CD4-positive, alpha-beta T cell treated with Interleukin-15 for 1 hour (primary cell): ENCODE measurements at regions not wholly inside any gene's neighbourhood (a gene's known extent, or its start where the extent isn't known, plus 50 kb on each side); places are given as distances from the start of the nearest gene placed in this dataset.
A peak's percentile ranks its signal among the peaks of the same experiment; 100 is the strongest.
"Not testable (repeated sequence)": the region's sequence is repeated elsewhere in the genome, so short reads cannot be mapped to it uniquely, and the experiment has no call there.

Experiments
- DNase-seq: peaks from one replicate; pipeline ENCODE4 v3.0.0-alpha.2; 2020

GRCh38 chr1:168490306-168490705 lies 53.5 kb downstream of the XCL2 start:
- no peak for DNase-seq

DNA sequence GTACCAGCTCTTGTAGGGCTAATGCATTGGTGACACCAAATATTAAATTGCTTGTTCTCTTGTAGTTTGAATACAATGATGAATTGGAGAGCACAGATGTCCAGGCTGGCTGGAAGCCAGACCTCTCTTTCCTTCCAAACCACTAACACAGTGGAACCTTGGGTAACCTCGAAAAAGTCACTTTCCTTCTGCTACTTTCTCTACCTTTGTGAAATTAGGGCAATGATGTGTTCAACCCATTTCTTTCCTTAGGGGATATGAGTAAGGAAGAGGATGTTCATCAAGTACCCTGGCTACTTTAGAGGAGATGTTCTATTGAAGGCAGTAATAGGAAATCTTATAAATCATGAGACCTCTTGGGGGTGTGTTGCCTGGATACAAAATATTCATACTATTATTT lies 55.7 kb downstream of the XCL2 start:
- DNase-seq = no peak

DNA sequence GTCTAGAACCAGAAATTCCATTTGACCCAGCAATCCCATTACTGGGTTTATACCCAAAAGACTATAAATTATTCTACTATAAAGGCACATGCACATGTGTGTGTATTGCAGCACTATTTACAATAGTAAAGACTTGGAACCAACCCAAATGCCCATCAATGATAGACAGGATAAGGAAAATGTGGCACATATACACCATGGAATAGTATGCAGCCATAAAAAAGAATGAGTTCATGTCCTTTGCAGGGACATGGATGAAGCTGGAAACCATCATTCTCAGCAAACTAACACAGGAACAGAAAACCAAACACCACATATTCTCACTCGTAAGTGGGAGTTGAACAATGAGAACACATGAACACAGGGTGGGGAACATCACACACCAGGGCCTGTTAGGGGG lies 57.0 kb downstream of the XCL2 start:
- DNase-seq = not testable (repeated sequence)

DNA sequence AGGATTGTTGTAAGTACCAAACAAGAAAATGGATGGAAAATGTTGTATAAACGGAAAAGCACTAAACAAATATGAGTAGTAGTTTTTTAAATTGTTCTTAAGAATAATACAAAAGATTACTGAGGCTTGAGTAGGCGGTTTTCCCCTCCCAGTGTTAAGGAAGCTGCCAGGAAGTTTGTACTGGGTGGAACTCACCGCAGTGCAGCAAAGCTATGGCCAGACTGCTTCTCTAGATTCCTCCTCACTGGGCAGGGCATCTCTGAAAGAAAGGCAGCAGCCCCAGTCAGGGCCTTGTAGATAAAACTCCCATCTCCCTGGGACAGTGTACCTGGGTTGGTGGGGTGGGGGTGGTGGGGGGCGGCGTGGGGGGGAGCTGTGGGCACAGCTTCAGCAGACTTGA lies 58.7 kb downstream of the XCL2 start:
- DNase-seq = no peak

DNA sequence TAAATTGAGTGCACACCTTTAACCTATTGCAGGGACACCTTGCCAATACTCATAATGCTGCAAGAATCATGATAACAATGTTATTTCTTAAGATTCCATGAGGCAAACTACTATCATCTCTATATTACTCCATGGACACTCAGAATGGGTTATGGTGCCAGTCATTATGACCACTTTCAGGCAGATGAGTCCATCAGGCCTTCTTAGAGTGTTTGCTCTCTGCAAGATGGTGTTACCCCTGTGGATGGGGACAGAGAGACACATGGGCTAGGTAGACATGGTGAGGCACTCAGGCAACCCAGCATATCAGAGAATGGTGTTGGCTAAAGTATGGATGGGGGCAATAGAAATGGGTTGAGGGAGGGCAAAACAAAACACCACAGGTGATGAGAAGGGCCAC lies 59.7 kb downstream of the XCL2 start:
- DNase-seq = no peak

GRCh38 chr1:168483539-168483938 lies 60.3 kb downstream of the XCL2 start:
- DNase-seq = no peak

GRCh38 chr1:168482106-168482505 lies 61.7 kb downstream of the XCL2 start:
- no peak for DNase-seq

- DNase-seq = no peak
These were observed 62.2 kb downstream of the XCL2 start for GRCh38 chr1:168481586-168481985.

DNA sequence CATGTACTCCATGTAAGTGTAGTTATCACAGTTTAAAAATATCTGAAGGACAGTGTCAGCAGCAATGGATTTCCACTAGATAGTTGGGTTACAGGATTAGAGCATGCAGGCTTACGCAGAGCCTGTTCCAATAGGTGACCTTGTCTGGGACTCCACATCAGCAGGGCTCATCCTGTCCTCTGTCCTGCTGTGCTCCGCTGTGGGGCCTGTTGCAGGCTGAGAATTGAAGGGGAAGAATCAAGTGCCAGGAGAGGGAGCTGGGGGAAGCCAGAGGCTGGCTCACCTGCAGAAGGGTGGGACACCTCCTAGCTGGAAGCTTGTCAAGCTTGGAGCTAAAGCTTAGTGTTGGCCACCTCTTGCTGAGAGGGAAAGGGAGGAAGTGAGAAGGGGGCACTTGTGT lies 62.8 kb downstream of the XCL2 start:
- no peak for DNase-seq

- DNase-seq = no peak
These were observed 66.0 kb downstream of the XCL2 start for GRCh38 chr1:168477792-168478191.

DNA sequence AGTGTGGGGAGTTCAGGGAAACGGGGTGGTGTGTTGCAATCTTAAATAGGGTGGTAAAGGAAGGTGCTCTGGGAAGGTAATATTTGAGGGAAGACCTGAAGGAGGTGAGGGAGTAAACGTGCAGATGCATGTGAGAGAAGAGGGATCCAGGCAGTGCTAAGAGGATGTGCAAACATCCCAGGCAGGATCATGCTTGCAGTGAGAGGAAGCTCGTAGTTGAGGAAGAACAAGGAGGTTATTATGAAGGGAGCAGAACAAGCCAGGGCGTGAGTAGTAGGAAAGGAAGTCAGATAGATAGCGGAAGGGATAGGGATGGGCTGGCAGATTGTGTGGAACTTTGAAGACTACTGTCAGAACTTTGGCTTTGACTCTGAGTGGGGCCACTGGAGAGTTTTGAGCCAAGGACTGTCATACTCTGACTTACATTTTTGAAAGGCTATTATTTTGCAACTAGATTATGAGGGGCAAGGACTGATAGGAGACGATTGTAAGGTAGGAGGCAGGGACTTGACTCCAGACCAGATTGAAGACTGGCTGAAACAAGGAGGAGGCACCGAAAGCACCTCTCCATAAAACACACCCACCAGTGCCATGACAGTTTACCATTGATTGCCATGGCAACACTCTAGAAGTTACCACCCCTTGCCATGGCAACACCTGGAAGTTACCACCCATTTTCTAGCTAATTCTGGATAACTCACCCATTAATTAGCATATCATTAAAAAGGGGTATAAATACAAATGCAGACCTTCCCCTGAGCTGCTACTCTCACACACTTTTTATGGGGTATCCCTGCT lies 67.0 kb downstream of the XCL2 start:
- no peak for DNase-seq

DNA sequence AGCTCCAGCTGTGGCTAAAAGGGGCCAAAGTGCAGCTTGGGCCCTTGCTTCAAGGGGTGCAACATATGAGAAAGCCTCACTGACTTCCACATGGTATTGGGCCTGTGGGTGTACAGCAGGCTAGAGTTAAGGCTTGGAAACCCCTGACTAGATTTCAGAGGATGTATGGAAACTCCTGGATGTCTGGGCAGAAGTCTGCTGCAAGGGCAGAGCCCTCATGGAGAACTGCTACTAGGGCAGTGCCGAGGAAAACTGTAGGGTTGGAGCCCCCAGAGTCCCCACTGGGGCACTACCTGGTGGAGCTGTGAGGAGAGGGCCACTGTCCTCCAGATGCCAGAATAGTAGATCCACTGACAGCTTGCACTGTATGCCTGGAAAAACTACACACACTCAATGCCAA lies 69.5 kb downstream of the XCL2 start:
- no peak for DNase-seq

DNA sequence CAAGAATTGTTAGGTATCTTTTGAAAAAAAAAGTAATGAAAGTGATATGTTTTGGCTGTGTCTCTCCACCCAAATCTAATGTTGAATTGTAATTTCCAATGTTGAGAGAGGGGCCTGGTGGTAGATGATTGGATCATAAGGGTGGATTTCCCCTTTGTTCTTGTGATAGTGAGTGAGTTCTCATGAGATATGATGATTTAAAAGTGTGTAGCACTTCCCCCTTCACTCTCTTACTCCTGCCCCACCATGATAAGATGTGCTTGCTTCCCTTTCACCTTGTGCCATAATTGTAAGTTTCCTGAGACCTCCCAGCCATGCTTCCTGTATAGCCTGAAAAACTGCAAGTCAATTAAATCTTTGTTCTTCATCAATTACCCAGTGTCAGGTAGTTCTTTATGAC lies 70.7 kb downstream of the XCL2 start:
- no peak for DNase-seq

DNA sequence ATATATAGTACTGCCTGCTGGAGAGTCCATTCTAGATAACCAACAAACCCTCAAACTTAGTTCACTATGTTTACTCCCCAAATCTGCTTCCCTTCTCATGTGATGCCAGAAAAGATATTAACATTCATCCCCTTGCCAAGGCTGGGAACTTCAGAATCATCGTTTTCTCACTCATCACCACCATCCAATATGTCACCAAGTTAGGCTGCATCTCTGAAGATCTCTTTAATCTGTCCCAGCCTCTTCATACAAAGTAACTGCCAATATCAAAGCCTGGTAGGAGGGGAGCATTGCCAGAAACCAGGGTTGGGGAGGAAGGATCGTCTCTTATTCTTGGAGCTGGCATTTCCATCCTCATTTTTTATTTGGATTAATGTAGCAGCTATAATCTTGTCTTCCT lies 71.6 kb downstream of the XCL2 start:
- DNase-seq = no peak

GRCh38 chr1:168470901-168471431 lies 72.8 kb downstream of the XCL2 start:
- no peak for DNase-seq

DNA sequence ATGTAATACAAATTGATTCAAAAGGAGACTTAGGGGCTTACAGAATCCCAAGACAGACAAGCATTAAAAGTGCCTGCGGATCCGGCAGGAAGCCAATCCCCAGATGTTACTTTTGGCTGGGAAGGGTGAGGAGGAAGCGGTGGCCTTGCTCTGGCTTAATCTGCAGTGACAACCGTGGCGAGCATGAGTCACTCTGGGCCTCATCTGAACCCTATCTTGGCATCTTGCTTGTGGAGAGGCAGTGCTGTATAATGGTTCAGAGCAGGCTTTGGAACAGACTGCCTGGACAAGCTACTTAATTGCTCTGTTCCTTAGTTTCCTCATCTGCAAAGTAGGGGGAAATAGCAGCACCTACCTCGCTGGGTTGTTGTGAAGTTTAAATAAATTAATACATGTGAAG lies 74.1 kb downstream of the XCL2 start:
- peak; percentile 25 for DNase-seq

DNA sequence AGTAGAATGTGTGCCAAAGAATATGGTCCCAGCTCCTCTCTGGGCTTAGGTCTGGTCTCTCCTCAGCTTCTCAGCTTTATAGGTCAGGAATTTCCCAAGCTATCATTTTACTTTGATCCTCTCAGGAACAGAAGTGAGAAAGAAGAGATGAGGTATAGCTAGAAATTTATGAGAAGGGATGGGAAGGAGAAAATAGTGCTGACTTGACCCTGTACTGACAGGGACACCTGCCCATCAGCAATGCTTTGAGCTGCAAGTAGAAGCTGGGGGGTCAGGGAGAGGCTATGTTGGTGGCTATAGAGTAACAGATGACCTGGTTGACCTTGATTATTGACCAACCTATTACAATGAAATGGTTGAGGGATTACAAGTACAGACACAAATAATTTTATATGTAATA lies 75.0 kb downstream of the XCL2 start:
- DNase-seq = no peak

- no peak for DNase-seq
These were observed 75.6 kb downstream of the XCL2 start for GRCh38 chr1:168468042-168468809.

DNA sequence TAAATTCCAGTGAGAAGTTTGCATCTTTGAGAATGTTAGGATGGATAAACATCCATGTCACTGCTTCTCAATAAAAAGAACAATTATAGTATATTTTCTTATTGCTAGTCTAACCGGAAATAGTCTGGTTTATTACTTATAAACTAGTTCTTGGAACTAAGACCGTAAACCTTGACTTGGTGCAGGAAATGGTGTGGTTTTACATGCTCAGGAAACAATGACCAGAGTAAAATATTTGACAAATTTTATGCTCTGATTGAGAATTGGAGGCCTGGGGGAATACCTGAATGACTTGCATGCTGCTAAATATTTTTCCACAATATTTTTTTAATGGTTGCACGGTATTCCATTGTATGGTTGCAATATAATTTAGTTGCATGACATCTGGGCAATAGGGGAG lies 76.3 kb downstream of the XCL2 start:
- DNase-seq = no peak

DNA sequence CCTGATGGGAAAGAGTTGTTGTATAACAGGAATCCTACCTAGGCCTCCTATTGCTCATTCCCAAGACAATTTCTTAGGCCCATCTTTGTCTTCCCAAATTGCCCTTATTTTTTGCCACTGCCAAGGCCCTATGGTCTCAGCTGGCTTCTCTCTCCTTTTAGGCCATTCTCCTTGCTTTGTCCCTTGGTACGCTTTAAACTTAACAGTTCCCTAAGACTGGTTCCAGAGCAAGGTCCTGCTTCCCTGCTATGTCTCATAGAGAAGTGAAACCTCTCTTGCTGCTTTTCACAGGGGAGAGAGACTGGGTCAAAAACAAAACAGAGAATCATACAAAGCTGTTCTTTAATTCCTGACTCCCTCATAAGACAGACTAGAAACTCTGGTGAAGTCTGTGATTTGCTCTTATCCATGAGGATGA lies 77.1 kb downstream of the XCL2 start:
- no peak for DNase-seq

- no peak for DNase-seq
These were observed 77.6 kb downstream of the XCL2 start for GRCh38 chr1:168466092-168466713.

DNA sequence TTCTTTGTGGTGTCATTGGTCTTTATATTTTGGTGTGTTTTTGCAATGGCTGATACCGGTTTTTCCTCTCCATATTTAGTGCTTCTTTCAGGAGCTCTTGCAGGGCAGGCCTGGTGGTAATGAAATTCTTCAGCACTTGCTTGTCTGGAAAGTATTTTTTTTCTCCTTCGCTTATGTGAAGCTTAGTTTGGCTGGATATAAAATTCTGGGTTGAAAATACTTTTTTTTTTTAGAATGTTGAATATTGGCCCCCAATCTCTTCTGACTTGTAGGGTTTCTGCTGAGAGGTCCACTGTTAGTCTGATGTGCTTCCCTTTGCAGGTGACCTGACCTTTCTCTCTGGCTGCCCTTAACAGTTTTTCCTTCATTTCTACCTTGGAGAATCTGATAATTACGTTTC lies 82.7 kb downstream of the XCL2 start:
- not testable (repeated sequence) for DNase-seq

GRCh38 chr1:168457296-168457695 lies 86.5 kb downstream of the XCL2 start:
- not testable (repeated sequence) for DNase-seq

DNA sequence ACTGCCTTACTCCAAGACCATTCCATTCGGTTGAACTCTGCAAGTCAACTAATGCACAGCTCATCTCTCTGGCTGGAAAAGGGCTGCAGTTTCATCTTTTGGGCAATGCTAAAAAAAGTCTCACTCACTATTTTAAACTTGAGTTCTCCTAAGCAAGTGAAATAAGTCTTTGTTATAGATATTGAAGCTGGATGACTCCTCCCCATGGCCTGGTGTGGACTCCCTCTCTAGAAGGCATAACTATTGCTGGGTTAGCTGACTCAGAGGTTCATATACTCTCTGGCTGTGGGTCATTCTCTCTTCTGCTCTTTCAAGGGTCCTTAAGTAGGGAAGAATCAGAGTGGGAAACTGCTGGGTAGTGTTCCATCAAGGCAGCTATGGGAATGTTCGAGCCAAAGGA lies 88.0 kb downstream of the XCL2 start:
- no peak for DNase-seq
